CD4-positive, alpha-beta T cell treated with Interleukin-4 for 1 hour (primary cell): ENCODE measurements at regions not wholly inside any gene's neighbourhood (a gene's known extent, or its start where the extent isn't known, plus 50 kb on each side); places are given as distances from the start of the nearest gene placed in this dataset.
"Not testable (repeated sequence)": the region's sequence is repeated elsewhere in the genome, so short reads cannot be mapped to it uniquely, and the experiment has no call there.

Experiments used
- DNase-seq, 2 donors: peaks; one replicate each; pipeline ENCODE4 v3.0.0-alpha.2; 2020 to 2022

- no peak for DNase-seq
These were observed 788.4 kb upstream of the TMEFF2 start for GRCh38 chr2:192983173-192983572.

GRCh38 chr2:192978395-192978794 lies 783.7 kb upstream of the TMEFF2 start:
- DNase-seq: no peak

- DNase-seq: no peak
These were observed 777.2 kb upstream of the TMEFF2 start for GRCh38 chr2:192971981-192972380.

GRCh38 chr2:192969055-192969454 lies 774.3 kb upstream of the TMEFF2 start:
- DNase-seq: no peak

GRCh38 chr2:192960945-192961344 lies 766.2 kb upstream of the TMEFF2 start:
- DNase-seq: no peak

- not testable (repeated sequence) for DNase-seq
These were observed 763.9 kb upstream of the TMEFF2 start for GRCh38 chr2:192958615-192959014.

- DNase-seq: no peak
These were observed 762.7 kb upstream of the TMEFF2 start for GRCh38 chr2:192957425-192957824.

- no peak for DNase-seq
These were observed 758.4 kb upstream of the TMEFF2 start for GRCh38 chr2:192953116-192953515.

- DNase-seq: no peak
These were observed 757.5 kb upstream of the TMEFF2 start for GRCh38 chr2:192952245-192952644.

- DNase-seq: no peak
These were observed 753.6 kb upstream of the TMEFF2 start for GRCh38 chr2:192948316-192948715.

- no peak for DNase-seq
These were observed 752.6 kb upstream of the TMEFF2 start for GRCh38 chr2:192947352-192947751.

- DNase-seq: no peak
These were observed 746.0 kb upstream of the TMEFF2 start for GRCh38 chr2:192940767-192941166.

GRCh38 chr2:192932376-192932775 lies 737.6 kb upstream of the TMEFF2 start:
- no peak for DNase-seq

- not testable (repeated sequence) for DNase-seq
These were observed 726.9 kb upstream of the TMEFF2 start for GRCh38 chr2:192921631-192922030.

GRCh38 chr2:192901446-192901845 lies 706.7 kb upstream of the TMEFF2 start:
- no peak for DNase-seq

GRCh38 chr2:192899466-192899865 lies 704.7 kb upstream of the TMEFF2 start:
- DNase-seq: no peak

GRCh38 chr2:192893976-192894375 lies 699.2 kb upstream of the TMEFF2 start:
- DNase-seq: not testable (repeated sequence)

- DNase-seq: no peak
These were observed 693.4 kb upstream of the TMEFF2 start for GRCh38 chr2:192888109-192888508.

- no peak for DNase-seq
These were observed 692.6 kb upstream of the TMEFF2 start for GRCh38 chr2:192887337-192887736.

GRCh38 chr2:192886636-192887035 lies 691.9 kb upstream of the TMEFF2 start:
- DNase-seq: no peak

GRCh38 chr2:192885569-192886160 lies 690.9 kb upstream of the TMEFF2 start:
- no peak for DNase-seq

- DNase-seq: no peak
These were observed 682.4 kb upstream of the TMEFF2 start for GRCh38 chr2:192877159-192877558.

GRCh38 chr2:192876698-192877097 lies 682.0 kb upstream of the TMEFF2 start:
- DNase-seq: no peak

- DNase-seq: no peak
These were observed 660.0 kb upstream of the TMEFF2 start for GRCh38 chr2:192854706-192855105.

- no peak for DNase-seq
These were observed 659.3 kb upstream of the TMEFF2 start for GRCh38 chr2:192854031-192854430.

- DNase-seq: no peak
These were observed 634.2 kb upstream of the TMEFF2 start for GRCh38 chr2:192828947-192829346.
